ENCODE measurements at regions not wholly inside any gene's neighbourhood (a gene's known extent, or its start where the extent isn't known, plus 50 kb on each side); places are given as distances from the start of the nearest gene placed in this dataset.
A peak's percentile ranks its signal among the peaks of the same experiment; 100 is the strongest.

- no peak for DNase-seq
- H3K9me3 ChIP-seq (ENCODE audit: control insufficient read depth in 2 of 3, insufficient read depth in 1 of 3, low read length in 3 of 3), result no peaks in the 10 kb centered on the region
- H3K36me3 ChIP-seq (ENCODE audit: control insufficient read depth in 2 of 3, insufficient read depth in 3 of 3, low read length in 3 of 3), result no peaks in the 10 kb centered on the region
- intact Hi-C loops (cut with DNase I), result no loop called here
- H3K4me1 ChIP-seq (ENCODE audit: control insufficient read depth in 2 of 3, insufficient read depth in 2 of 3, low read depth in 1 of 3, low read length in 3 of 3), result no peaks in the 10 kb centered on the region
- no peak overlapping the region for H3K27ac ChIP-seq (ENCODE audit: low read depth in 2 of 2, low read length in 2 of 2)
- no peak overlapping the region for H3K9ac ChIP-seq (ENCODE audit: low read length in 3 of 3)
- no peak for TF ChIP-seq CTCF (IDR thresholded peaks at IDR 0.05; ENCODE audit: borderline replicate concordance, extremely low read depth, insufficient read depth)
- H3K27me3 ChIP-seq (ENCODE audit: control insufficient read depth, insufficient read depth, low read length), result no peaks in the 10 kb centered on the region
- H3K4me3 ChIP-seq (ENCODE audit: low read length in 3 of 3), result no peak overlapping the region
- FAIRE-seq, result no peak
These were observed 1044.8 kb upstream of the ADGRL2 start for GRCh38 chr1:80755944-80756343.

GRCh38 chr1:80751204-80751603, 1049.5 kb upstream of the ADGRL2 start:
- DNase-seq, result no peak
- Histone ChIP-seq H3K9ac (ENCODE audit: low read length in 3 of 3) (no peak overlapping the region), H3K27me3 (ENCODE audit: control insufficient read depth, insufficient read depth, low read length) (no peaks in the 10 kb centered on the region), H3K36me3 (ENCODE audit: control insufficient read depth in 2 of 3, insufficient read depth in 3 of 3, low read length in 3 of 3) (no peaks in the 10 kb centered on the region), H3K4me1 (ENCODE audit: control insufficient read depth in 2 of 3, insufficient read depth in 2 of 3, low read depth in 1 of 3, low read length in 3 of 3) (no peaks in the 10 kb centered on the region), H3K4me3 (ENCODE audit: low read length in 3 of 3) (no peak overlapping the region), H3K27ac (ENCODE audit: low read depth in 2 of 2, low read length in 2 of 2) (no peak overlapping the region), H3K9me3 (ENCODE audit: control insufficient read depth in 2 of 3, insufficient read depth in 1 of 3, low read length in 3 of 3) (no peaks in the 10 kb centered on the region)
- no peak for TF ChIP-seq CTCF (IDR thresholded peaks at IDR 0.05; ENCODE audit: borderline replicate concordance, extremely low read depth, insufficient read depth)
- intact Hi-C loops (cut with DNase I), result no loop called here
- FAIRE-seq, result no peak

- TF ChIP-seq CTCF (IDR thresholded peaks at IDR 0.05; ENCODE audit: borderline replicate concordance, extremely low read depth, insufficient read depth), result no peak
- FAIRE-seq (no peak), DNase-seq (no peak)
- Histone ChIP-seq H3K9me3 (ENCODE audit: control insufficient read depth in 2 of 3, insufficient read depth in 1 of 3, low read length in 3 of 3) (peaks cover 0 to 4% (median 0%) of the 10 kb centered on the region in 3 donors), H3K9ac (ENCODE audit: low read length in 3 of 3) (no peak overlapping the region), H3K36me3 (ENCODE audit: control insufficient read depth in 2 of 3, insufficient read depth in 3 of 3, low read length in 3 of 3) (no peaks in the 10 kb centered on the region), H3K27ac (ENCODE audit: low read depth in 2 of 2, low read length in 2 of 2) (no peak overlapping the region), H3K27me3 (ENCODE audit: control insufficient read depth, insufficient read depth, low read length) (no peaks in the 10 kb centered on the region), H3K4me3 (ENCODE audit: low read length in 3 of 3) (no peak overlapping the region), H3K4me1 (ENCODE audit: control insufficient read depth in 2 of 3, insufficient read depth in 2 of 3, low read depth in 1 of 3, low read length in 3 of 3) (no peaks in the 10 kb centered on the region)
- intact Hi-C loops (cut with DNase I), result no loop called here
These were observed 1069.4 kb upstream of the ADGRL2 start for GRCh38 chr1:80731241-80731894.

GRCh38 chr1:80722611-80723010, 1078.1 kb upstream of the ADGRL2 start:
- peak in 1 of 5 donors; percentile 35 for DNase-seq
- Histone ChIP-seq H3K9me3 (ENCODE audit: control insufficient read depth in 2 of 3, insufficient read depth in 1 of 3, low read length in 3 of 3) (no peaks in the 10 kb centered on the region), H3K4me1 (ENCODE audit: control insufficient read depth in 2 of 3, insufficient read depth in 2 of 3, low read depth in 1 of 3, low read length in 3 of 3) (no peaks in the 10 kb centered on the region), H3K4me3 (ENCODE audit: low read length in 3 of 3) (no peak overlapping the region), H3K27ac (ENCODE audit: low read depth in 2 of 2, low read length in 2 of 2) (no peak overlapping the region), H3K27me3 (ENCODE audit: control insufficient read depth, insufficient read depth, low read length) (no peaks in the 10 kb centered on the region), H3K9ac (ENCODE audit: low read length in 3 of 3) (no peak overlapping the region), H3K36me3 (ENCODE audit: control insufficient read depth in 2 of 3, insufficient read depth in 3 of 3, low read length in 3 of 3) (no peaks in the 10 kb centered on the region)
- no peak for FAIRE-seq
- intact Hi-C loops (cut with DNase I), result no loop called here
- no peak for TF ChIP-seq CTCF (IDR thresholded peaks at IDR 0.05; ENCODE audit: borderline replicate concordance, extremely low read depth, insufficient read depth)

Data from kidney (tissue), 13 donors.